Endothelial cell (in vitro differentiated cells): ENCODE measurements at regions not wholly inside any gene's neighbourhood (a gene's known extent, or its start where the extent isn't known, plus 50 kb on each side); places are given as distances from the start of the nearest gene placed in this dataset.

ENCODE experiments used
- DNase-seq: peaks from one replicate; pipeline ENCODE4 v3.0.0; 2021; ENCODE audit warnings: low spot score
- H3K27ac Mint-ChIP-seq: one replicate; pipeline ENCODE4 v1.8.0; 2021; ENCODE audit warnings: mixed read lengths, inconsistent platforms; ENCODE audit not compliant: unreplicated experiment
- H3K27me3 Mint-ChIP-seq: one replicate; pipeline ENCODE4 v1.8.0; 2021; ENCODE audit warnings: mild to moderate bottlenecking, moderate library complexity, mixed read lengths, inconsistent platforms; ENCODE audit not compliant: unreplicated experiment
- H3K36me3 Mint-ChIP-seq: one replicate; pipeline ENCODE4 v1.8.0; 2021; ENCODE audit warnings: mild to moderate bottlenecking, low read depth, mixed read lengths, inconsistent platforms; ENCODE audit not compliant: unreplicated experiment
- H3K4me1 Mint-ChIP-seq: one replicate; pipeline ENCODE4 v1.8.0; 2021; ENCODE audit warnings: mild to moderate bottlenecking, mixed read lengths, inconsistent platforms; ENCODE audit not compliant: unreplicated experiment
- H3K4me3 Mint-ChIP-seq: one replicate; pipeline ENCODE4 v1.8.0; 2021; ENCODE audit warnings: mild to moderate bottlenecking, mixed read lengths, inconsistent platforms; ENCODE audit not compliant: unreplicated experiment
- H3K9me3 Mint-ChIP-seq: one replicate; pipeline ENCODE4 v1.8.0; 2021; ENCODE audit warnings: mixed read lengths, inconsistent platforms; ENCODE audit not compliant: unreplicated experiment
- CTCF ChIP-seq: fragments of 200-600 bp; sonication (generic); IDR thresholded peaks from one replicate; pipeline ENCODE4 v1.5.0; 2021; ENCODE audit warnings: antibody characterized with exemption; ENCODE audit not compliant: unreplicated experiment

GRCh38 chr2:39546937-39547336 lies 109.9 kb upstream of the MAP4K3 start:
- DNase-seq, result no peak
- no peak for TF ChIP-seq CTCF
- Mint-ChIP-seq H3K36me3 (no peaks in the 10 kb centered on the region), H3K9me3 (no peaks in the 10 kb centered on the region), H3K27ac (no peak overlapping the region), H3K4me1 (peaks cover 11% of the 10 kb centered on the region), H3K27me3 (no peaks in the 10 kb centered on the region), H3K4me3 (no peak overlapping the region)

- Mint-ChIP-seq H3K4me3 (no peak overlapping the region), H3K4me1 (peaks cover 11% of the 10 kb centered on the region), H3K27me3 (no peaks in the 10 kb centered on the region), H3K27ac (no peak overlapping the region), H3K9me3 (no peaks in the 10 kb centered on the region), H3K36me3 (no peaks in the 10 kb centered on the region)
- DNase-seq, result no peak
- no peak for TF ChIP-seq CTCF
These were observed 111.0 kb upstream of the MAP4K3 start for GRCh38 chr2:39547811-39548719.

GRCh38 chr2:39549000-39549399 lies 111.9 kb upstream of the MAP4K3 start:
- no peak for DNase-seq
- no peak for TF ChIP-seq CTCF
- Mint-ChIP-seq H3K36me3 (no peaks in the 10 kb centered on the region), H3K27me3 (no peaks in the 10 kb centered on the region), H3K27ac (no peak overlapping the region), H3K4me3 (no peak overlapping the region), H3K9me3 (no peaks in the 10 kb centered on the region), H3K4me1 (peaks cover 11% of the 10 kb centered on the region)

GRCh38 chr2:39549718-39550464 lies 112.8 kb upstream of the MAP4K3 start:
- TF ChIP-seq CTCF, result no peak
- Mint-ChIP-seq H3K36me3 (no peaks in the 10 kb centered on the region), H3K27ac (no peak overlapping the region), H3K27me3 (no peaks in the 10 kb centered on the region), H3K9me3 (no peaks in the 10 kb centered on the region), H3K4me1 (peaks cover 11% of the 10 kb centered on the region), H3K4me3 (no peak overlapping the region)
- no peak for DNase-seq
